ENCODE measurements at regions not wholly inside any gene's neighbourhood (a gene's known extent, or its start where the extent isn't known, plus 50 kb on each side); places are given as distances from the start of the nearest gene placed in this dataset.

- TF ChIP-seq SIN3A (IDR thresholded peaks at IDR 0.05; ENCODE audit: borderline replicate concordance, insufficient read depth, low read length), result no peak
These were observed 299.2 kb upstream of the SKOR2 start for GRCh38 chr18:47550611-47551010.

- TF ChIP-seq REST (IDR thresholded peaks at IDR 0.05; ENCODE audit: insufficient read depth in 1 of 2, low read depth in 2 of 2, low read length in 2 of 2) (no peak), TAF1 (IDR thresholded peaks at IDR 0.05; ENCODE audit: borderline replicate concordance, insufficient read depth, low read length) (no peak), SIN3A (IDR thresholded peaks at IDR 0.05; ENCODE audit: borderline replicate concordance, insufficient read depth, low read length) (no peak), POLR2AphosphoS5 (IDR thresholded peaks at IDR 0.05; ENCODE audit: low read depth, low read length) (no peak), FOXP2 (optimal IDR thresholded peaks at IDR 0.05; ENCODE audit: borderline replicate concordance, extremely low read depth, extremely low read length, insufficient read depth) (no peak)
These were observed 297.6 kb upstream of the SKOR2 start for GRCh38 chr18:47549021-47549540.

DNA sequence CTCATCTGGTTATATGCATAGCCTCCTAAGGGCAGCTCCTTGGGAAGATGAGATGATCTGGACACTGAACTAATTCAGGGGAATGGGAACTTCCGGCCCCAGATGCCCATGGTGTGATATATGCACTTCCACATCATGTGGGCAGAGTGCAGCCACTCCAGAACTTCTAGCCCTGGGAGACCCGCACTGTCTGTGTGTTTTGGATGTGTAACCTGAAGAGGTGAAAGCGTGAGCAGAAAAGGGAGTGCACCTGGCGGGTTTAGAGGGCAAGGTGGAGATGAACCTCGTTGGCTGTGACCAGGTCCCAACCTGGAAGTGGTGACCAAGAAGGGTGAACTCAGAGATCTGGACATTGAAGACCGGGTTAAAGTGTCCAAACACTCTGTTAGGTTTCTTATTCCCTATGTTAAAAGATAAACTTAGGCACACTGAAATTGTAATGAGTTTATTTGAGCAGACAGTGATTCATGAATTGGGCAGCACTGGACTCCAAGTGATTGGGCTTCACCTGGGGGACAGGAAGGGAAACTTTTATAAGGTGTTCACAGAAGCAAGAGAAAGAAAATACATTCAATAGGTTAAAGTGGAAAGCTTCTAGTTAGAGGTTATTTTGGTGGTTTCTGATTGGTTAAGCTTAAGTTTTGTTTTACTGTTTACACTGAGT, 296.2 kb upstream of the SKOR2 start:
- no peak for TF ChIP-seq FOXP2 (optimal IDR thresholded peaks at IDR 0.05; ENCODE audit: borderline replicate concordance, extremely low read depth, extremely low read length, insufficient read depth)
- TF ChIP-seq TAF1 (IDR thresholded peaks at IDR 0.05; ENCODE audit: borderline replicate concordance, insufficient read depth, low read length), result no peak

- TF ChIP-seq POLR2AphosphoS5 (IDR thresholded peaks at IDR 0.05; ENCODE audit: low read depth, low read length), result no peak
- TF ChIP-seq TAF1 (IDR thresholded peaks at IDR 0.05; ENCODE audit: borderline replicate concordance, insufficient read depth, low read length), result no peak
- TF ChIP-seq FOXP2 (optimal IDR thresholded peaks at IDR 0.05; ENCODE audit: borderline replicate concordance, extremely low read depth, extremely low read length, insufficient read depth), result no peak
- no peak for TF ChIP-seq REST (IDR thresholded peaks at IDR 0.05; ENCODE audit: insufficient read depth in 1 of 2, low read depth in 2 of 2, low read length in 2 of 2)
- TF ChIP-seq SIN3A (IDR thresholded peaks at IDR 0.05; ENCODE audit: borderline replicate concordance, insufficient read depth, low read length), result no peak
These were observed 294.2 kb upstream of the SKOR2 start for GRCh38 chr18:47545613-47546012.

- TF ChIP-seq POLR2AphosphoS5 (IDR thresholded peaks at IDR 0.05; ENCODE audit: low read depth, low read length), result no peak
- no peak for TF ChIP-seq REST (IDR thresholded peaks at IDR 0.05; ENCODE audit: insufficient read depth in 1 of 2, low read depth in 2 of 2, low read length in 2 of 2)
- no peak for TF ChIP-seq FOXP2 (optimal IDR thresholded peaks at IDR 0.05; ENCODE audit: borderline replicate concordance, extremely low read depth, extremely low read length, insufficient read depth)
- no peak for TF ChIP-seq TAF1 (IDR thresholded peaks at IDR 0.05; ENCODE audit: borderline replicate concordance, insufficient read depth, low read length)
- TF ChIP-seq SIN3A (IDR thresholded peaks at IDR 0.05; ENCODE audit: borderline replicate concordance, insufficient read depth, low read length), result no peak
These were observed 291.6 kb upstream of the SKOR2 start for GRCh38 chr18:47543080-47543479.

GRCh38 chr18:47542551-47542950, 291.1 kb upstream of the SKOR2 start:
- TF ChIP-seq SIN3A (IDR thresholded peaks at IDR 0.05; ENCODE audit: borderline replicate concordance, insufficient read depth, low read length) (no peak), TAF1 (IDR thresholded peaks at IDR 0.05; ENCODE audit: borderline replicate concordance, insufficient read depth, low read length) (no peak), FOXP2 (optimal IDR thresholded peaks at IDR 0.05; ENCODE audit: borderline replicate concordance, extremely low read depth, extremely low read length, insufficient read depth) (no peak), REST (IDR thresholded peaks at IDR 0.05; ENCODE audit: insufficient read depth in 1 of 2, low read depth in 2 of 2, low read length in 2 of 2) (no peak), POLR2AphosphoS5 (IDR thresholded peaks at IDR 0.05; ENCODE audit: low read depth, low read length) (no peak)

Measured in PFSK-1 (cell line).